ENCODE measurements at regions not wholly inside any gene's neighbourhood (a gene's known extent, or its start where the extent isn't known, plus 50 kb on each side); places are given as distances from the start of the nearest gene placed in this dataset.

DNA sequence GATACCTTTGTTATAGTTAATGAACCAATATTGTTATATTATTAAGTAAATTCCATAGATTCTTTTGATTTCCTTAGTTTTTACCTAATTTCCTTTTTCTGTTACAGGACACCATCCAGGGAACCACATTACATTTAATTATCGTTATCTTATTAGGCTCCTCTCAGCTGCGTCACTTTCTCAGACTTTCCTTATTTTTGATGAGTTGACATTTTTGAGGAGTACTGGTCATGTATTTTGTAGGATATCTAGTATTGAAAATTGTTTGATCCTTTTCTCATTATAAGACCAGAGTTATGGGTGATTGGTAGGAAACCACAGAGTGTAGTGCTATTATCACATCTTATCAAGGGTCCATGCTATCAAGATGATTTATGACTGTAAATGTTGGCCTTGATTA is 319.7 kb downstream of the NKX6-1 start:
- FAIRE-seq (no peak), DNase-seq (no peak)
- H3K36me3 ChIP-seq (ENCODE audit: control insufficient read depth in 2 of 3, insufficient read depth in 3 of 3, low read length in 3 of 3): no peaks in the 10 kb centered on the region
- no peak overlapping the region for H3K4me3 ChIP-seq (ENCODE audit: low read length in 3 of 3)
- no peak overlapping the region for H3K27ac ChIP-seq (ENCODE audit: low read depth in 2 of 2, low read length in 2 of 2)
- H3K4me1 ChIP-seq (ENCODE audit: control insufficient read depth in 2 of 3, insufficient read depth in 2 of 3, low read depth in 1 of 3, low read length in 3 of 3): no peaks in the 10 kb centered on the region
- peaks cover 0 to 3% (median 0%) of the 10 kb centered on the region in 3 donors for H3K9me3 ChIP-seq (ENCODE audit: control insufficient read depth in 2 of 3, insufficient read depth in 1 of 3, low read length in 3 of 3)
- intact Hi-C loops (cut with DNase I): no loop called here
- no peaks in the 10 kb centered on the region for H3K27me3 ChIP-seq (ENCODE audit: control insufficient read depth, insufficient read depth, low read length)
- no peak overlapping the region for H3K9ac ChIP-seq (ENCODE audit: low read length in 3 of 3)
- TF ChIP-seq, protein P1, sequence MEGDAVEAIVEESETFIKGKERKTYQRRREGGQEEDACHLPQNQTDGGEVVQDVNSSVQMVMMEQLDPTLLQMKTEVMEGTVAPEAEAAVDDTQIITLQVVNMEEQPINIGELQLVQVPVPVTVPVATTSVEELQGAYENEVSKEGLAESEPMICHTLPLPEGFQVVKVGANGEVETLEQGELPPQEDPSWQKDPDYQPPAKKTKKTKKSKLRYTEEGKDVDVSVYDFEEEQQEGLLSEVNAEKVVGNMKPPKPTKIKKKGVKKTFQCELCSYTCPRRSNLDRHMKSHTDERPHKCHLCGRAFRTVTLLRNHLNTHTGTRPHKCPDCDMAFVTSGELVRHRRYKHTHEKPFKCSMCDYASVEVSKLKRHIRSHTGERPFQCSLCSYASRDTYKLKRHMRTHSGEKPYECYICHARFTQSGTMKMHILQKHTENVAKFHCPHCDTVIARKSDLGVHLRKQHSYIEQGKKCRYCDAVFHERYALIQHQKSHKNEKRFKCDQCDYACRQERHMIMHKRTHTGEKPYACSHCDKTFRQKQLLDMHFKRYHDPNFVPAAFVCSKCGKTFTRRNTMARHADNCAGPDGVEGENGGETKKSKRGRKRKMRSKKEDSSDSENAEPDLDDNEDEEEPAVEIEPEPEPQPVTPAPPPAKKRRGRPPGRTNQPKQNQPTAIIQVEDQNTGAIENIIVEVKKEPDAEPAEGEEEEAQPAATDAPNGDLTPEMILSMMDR (IDR thresholded peaks at IDR 0.05; ENCODE audit: borderline replicate concordance, extremely low read depth, insufficient read depth): no peak

GRCh38 chr4:84177831-84178542 is 321.1 kb downstream of the NKX6-1 start:
- Histone ChIP-seq H3K36me3 (ENCODE audit: control insufficient read depth in 2 of 3, insufficient read depth in 3 of 3, low read length in 3 of 3) (no peaks in the 10 kb centered on the region), H3K4me1 (ENCODE audit: control insufficient read depth in 2 of 3, insufficient read depth in 2 of 3, low read depth in 1 of 3, low read length in 3 of 3) (no peaks in the 10 kb centered on the region), H3K4me3 (ENCODE audit: low read length in 3 of 3) (no peak overlapping the region), H3K27ac (ENCODE audit: low read depth in 2 of 2, low read length in 2 of 2) (no peak overlapping the region), H3K27me3 (ENCODE audit: control insufficient read depth, insufficient read depth, low read length) (no peaks in the 10 kb centered on the region), H3K9me3 (ENCODE audit: control insufficient read depth in 2 of 3, insufficient read depth in 1 of 3, low read length in 3 of 3) (peaks cover 0 to 3% (median 0%) of the 10 kb centered on the region in 3 donors), H3K9ac (ENCODE audit: low read length in 3 of 3) (no peak overlapping the region)
- TF ChIP-seq, protein P1 (IDR thresholded peaks at IDR 0.05; ENCODE audit: borderline replicate concordance, extremely low read depth, insufficient read depth): no peak
- FAIRE-seq (no peak), DNase-seq (peak in 2 of 5 donors; percentile 10 to 28)
- intact Hi-C loops (cut with DNase I): no loop called here

- TF ChIP-seq, protein P1 (IDR thresholded peaks at IDR 0.05; ENCODE audit: borderline replicate concordance, extremely low read depth, insufficient read depth): no peak
- DNase-seq (no peak), FAIRE-seq (no peak)
- Histone ChIP-seq H3K4me3 (ENCODE audit: low read length in 3 of 3) (no peak overlapping the region), H3K27ac (ENCODE audit: low read depth in 2 of 2, low read length in 2 of 2) (no peak overlapping the region), H3K9me3 (ENCODE audit: control insufficient read depth in 2 of 3, insufficient read depth in 1 of 3, low read length in 3 of 3) (peaks cover 0 to 3% (median 0%) of the 10 kb centered on the region in 3 donors), H3K4me1 (ENCODE audit: control insufficient read depth in 2 of 3, insufficient read depth in 2 of 3, low read depth in 1 of 3, low read length in 3 of 3) (no peaks in the 10 kb centered on the region), H3K9ac (ENCODE audit: low read length in 3 of 3) (no peak overlapping the region), H3K27me3 (ENCODE audit: control insufficient read depth, insufficient read depth, low read length) (no peaks in the 10 kb centered on the region), H3K36me3 (ENCODE audit: control insufficient read depth in 2 of 3, insufficient read depth in 3 of 3, low read length in 3 of 3) (no peaks in the 10 kb centered on the region)
- intact Hi-C loops (cut with DNase I): no loop called here
Measured at GRCh38 chr4:84176016-84176415, 323.1 kb downstream of the NKX6-1 start.
